ENCODE measurements at regions not wholly inside any gene's neighbourhood (a gene's known extent, or its start where the extent isn't known, plus 50 kb on each side); places are given as distances from the start of the nearest gene placed in this dataset.

DNA sequence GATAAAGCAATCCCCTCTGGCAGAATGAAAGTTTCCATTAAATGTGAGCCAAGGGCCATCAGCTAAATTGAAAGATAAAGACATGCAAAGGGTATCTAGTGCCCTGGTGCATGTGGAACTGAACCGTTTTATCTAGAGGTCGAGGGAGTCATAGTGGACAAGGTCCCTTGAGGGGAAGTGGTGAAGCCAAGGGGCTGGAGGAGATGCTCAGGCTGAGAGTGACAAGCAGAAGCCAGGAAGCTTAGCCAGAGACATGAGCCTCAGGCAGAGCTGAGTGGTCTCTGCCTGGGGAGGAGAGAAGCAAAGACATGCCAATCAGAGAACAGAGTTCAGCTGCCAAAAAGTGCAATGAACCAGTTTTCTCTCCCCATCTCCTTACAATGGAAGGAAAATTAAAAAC, 68.1 kb upstream of the SLC10A2 start:
- Histone ChIP-seq H3K4me1 (peaks cover 62% of the 10 kb centered on the region), H3K4me2 (peak overlapping the region; percentile 63), H3K27me3 (no peaks in the 10 kb centered on the region), H3K9me3 (peaks cover 6% of the 10 kb centered on the region; the same call in 1 of the 2 replicates), H3K36me3 (no peaks in the 10 kb centered on the region), H3K4me3 (no peak overlapping the region), H3K27ac (no peak overlapping the region), H3K9ac (no peak overlapping the region), H4K20me1 (no peaks in the 10 kb centered on the region)
- TF ChIP-seq Cebpa-rat (IDR thresholded peaks at IDR 0.05) = no peak

DNA sequence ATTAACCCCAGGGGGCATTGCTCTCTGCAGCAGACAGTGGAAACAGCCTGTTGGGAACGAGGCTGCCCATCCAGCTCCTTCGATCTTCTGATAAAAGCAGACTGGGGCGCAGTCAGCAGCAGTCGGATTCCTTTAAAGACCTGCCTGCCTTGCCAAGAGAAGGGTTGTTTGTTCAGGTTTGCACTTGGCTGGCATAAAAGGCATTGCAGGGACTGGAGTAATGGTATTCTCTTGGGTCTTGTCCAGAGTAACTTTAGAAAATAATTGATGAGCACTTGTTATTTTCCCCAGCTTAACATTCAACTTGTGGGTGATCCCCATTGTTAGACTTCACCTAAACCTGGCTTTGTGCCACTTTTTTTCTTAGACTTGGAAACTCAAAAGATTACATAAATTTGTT, 67.3 kb upstream of the SLC10A2 start:
- Histone ChIP-seq H4K20me1 (no peaks in the 10 kb centered on the region), H3K4me3 (no peak overlapping the region)

DNA sequence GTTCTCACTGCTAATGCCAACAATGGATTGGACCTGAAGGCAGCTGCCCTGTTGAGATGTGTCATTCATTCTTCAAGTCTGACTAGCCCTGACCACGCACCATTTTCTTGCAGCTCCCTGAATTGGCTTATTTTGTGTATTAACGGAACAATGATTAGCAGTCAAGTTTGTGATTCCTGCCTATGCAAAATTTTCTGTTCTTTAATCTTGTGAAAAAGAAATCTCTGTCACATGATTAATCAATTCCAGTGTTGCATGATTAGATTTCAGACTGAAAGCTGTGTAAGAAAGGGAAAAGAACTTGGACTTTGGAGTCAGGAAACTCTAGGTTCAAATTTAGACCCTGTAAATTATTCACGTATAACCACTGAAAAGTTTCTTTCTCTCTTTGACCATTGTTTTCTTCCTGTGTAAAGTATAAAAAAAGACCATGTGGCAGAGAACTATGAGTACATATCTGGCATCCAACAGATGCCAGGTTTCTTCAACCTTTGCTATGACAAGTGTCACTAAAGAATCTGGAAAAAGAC, 64.5 kb upstream of the SLC10A2 start:
- no peak for TF ChIP-seq Cebpa-rat (IDR thresholded peaks at IDR 0.05)
- H4K20me1 ChIP-seq = no peaks in the 10 kb centered on the region
- peak overlapping the region; percentile 49 for H3K4me2 ChIP-seq
- H3K4me1 ChIP-seq = peaks cover 52% of the 10 kb centered on the region
- no peak overlapping the region for H3K4me3 ChIP-seq
- H3K9me3 ChIP-seq = 0 out of 2 replicates have a peak, but pooled peaks cover 3% of the 10 kb centered on the region
- no peaks in the 10 kb centered on the region for H3K27me3 ChIP-seq
- H3K36me3 ChIP-seq = no peaks in the 10 kb centered on the region
- no peak overlapping the region for H3K27ac ChIP-seq
- no peak overlapping the region for H3K9ac ChIP-seq

More for the DNA sequence above, 67.3 kb upstream of the SLC10A2 start:
- Histone ChIP-seq H3K4me2 (0 out of 2 replicates have a peak overlapping the region, but pooled peaks have one; percentile 63), H3K9me3 (peaks cover 7% of the 10 kb centered on the region; the same call in 1 of the 2 replicates), H3K36me3 (no peaks in the 10 kb centered on the region), H3K27ac (no peak overlapping the region), H3K27me3 (no peaks in the 10 kb centered on the region), H3K9ac (no peak overlapping the region), H3K4me1 (peaks cover 62% of the 10 kb centered on the region)
- TF ChIP-seq Cebpa-rat (IDR thresholded peaks at IDR 0.05) = no peak

DNA sequence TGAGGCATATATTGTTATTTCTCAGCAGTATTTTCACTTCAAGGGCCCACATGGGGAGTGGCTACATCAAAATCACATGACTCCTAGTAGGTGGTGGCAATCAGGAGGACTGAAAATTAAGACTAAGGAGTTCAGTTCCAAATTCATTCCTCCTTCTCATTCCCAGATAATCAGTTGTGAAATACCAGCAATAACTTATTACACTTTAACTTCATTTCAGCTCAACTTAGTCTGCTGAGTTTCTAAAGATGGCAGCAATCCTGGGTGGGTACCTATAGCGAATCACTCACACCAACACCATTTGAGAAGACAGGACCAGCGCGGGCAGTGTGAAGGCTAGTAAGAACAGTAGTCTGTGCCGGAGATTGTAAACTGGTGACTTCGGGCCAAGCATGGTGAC, 63.9 kb upstream of the SLC10A2 start:
- no peaks in the 10 kb centered on the region for H4K20me1 ChIP-seq
- H3K27ac ChIP-seq = no peak overlapping the region
- 0 out of 2 replicates have a peak, but pooled peaks cover 3% of the 10 kb centered on the region for H3K9me3 ChIP-seq
- H3K9ac ChIP-seq = no peak overlapping the region
- peaks cover 46% of the 10 kb centered on the region for H3K4me1 ChIP-seq
- no peaks in the 10 kb centered on the region for H3K27me3 ChIP-seq
- H3K36me3 ChIP-seq = no peaks in the 10 kb centered on the region
- H3K4me2 ChIP-seq = peak overlapping the region; percentile 49; the same call in 1 of the 2 replicates
- no peak overlapping the region for H3K4me3 ChIP-seq
- TF ChIP-seq Cebpa-rat (IDR thresholded peaks at IDR 0.05) = no peak
